ENCODE measurements at regions not wholly inside any gene's neighbourhood (a gene's known extent, or its start where the extent isn't known, plus 50 kb on each side); places are given as distances from the start of the nearest gene placed in this dataset.

DNA sequence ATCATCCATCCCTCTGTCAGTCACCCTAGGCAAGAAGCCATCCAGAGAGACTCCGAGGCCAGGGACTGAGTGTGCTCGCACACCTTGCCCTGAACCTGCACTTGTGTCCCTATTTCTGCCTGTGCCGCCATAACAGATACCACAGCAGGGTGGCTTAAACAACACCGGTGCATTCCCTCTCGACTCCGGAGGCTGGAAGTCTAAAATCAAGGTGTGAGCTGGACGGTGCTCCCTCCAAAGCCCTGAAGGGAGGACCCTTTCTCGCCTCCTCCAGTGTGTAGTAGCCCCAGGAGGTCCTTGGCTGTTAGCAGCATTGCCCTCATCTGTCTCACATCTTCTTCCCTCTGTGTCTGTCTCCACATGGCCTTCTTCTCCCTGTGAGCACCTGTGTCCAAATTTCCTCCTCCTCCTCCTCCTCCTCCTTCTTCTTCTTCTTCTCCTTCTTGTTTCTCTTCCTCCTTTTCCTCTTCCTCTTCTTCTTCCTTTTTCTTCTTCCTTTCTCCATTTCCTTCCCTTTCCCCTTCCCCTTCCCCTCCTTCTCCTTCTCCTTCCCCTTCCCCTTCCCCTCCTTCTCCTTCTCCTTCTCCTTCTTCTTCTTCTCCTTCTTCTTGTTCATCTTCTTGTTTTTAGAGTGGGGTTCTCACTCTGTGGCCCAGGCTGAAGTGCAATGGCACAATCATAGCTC, 98.1 kb upstream of the ENPP6 start:
- TF ChIP-seq, protein P1, sequence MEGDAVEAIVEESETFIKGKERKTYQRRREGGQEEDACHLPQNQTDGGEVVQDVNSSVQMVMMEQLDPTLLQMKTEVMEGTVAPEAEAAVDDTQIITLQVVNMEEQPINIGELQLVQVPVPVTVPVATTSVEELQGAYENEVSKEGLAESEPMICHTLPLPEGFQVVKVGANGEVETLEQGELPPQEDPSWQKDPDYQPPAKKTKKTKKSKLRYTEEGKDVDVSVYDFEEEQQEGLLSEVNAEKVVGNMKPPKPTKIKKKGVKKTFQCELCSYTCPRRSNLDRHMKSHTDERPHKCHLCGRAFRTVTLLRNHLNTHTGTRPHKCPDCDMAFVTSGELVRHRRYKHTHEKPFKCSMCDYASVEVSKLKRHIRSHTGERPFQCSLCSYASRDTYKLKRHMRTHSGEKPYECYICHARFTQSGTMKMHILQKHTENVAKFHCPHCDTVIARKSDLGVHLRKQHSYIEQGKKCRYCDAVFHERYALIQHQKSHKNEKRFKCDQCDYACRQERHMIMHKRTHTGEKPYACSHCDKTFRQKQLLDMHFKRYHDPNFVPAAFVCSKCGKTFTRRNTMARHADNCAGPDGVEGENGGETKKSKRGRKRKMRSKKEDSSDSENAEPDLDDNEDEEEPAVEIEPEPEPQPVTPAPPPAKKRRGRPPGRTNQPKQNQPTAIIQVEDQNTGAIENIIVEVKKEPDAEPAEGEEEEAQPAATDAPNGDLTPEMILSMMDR (IDR thresholded peaks at IDR 0.05; ENCODE audit: low read depth, low read length, poor library complexity, severe bottlenecking) = no peak
- TF ChIP-seq EZH2phosphoT487 (IDR thresholded peaks at IDR 0.05; ENCODE audit: borderline replicate concordance, low read length) = no peak
